GM19455 (cell line): ENCODE measurements at regions not wholly inside any gene's neighbourhood (a gene's known extent, or its start where the extent isn't known, plus 50 kb on each side); places are given as distances from the start of the nearest gene placed in this dataset.

Experiments
- ATAC-seq: cut with Tn5 transposase; IDR thresholded peaks from one replicate; pipeline ENCODE4 v1.9.1; 2021; ENCODE audit not compliant: unreplicated experiment

- ATAC-seq, result no peak
Observed at GRCh38 chr16:88314991-88315542, 67.7 kb upstream of the ZNF469 start.

DNA sequence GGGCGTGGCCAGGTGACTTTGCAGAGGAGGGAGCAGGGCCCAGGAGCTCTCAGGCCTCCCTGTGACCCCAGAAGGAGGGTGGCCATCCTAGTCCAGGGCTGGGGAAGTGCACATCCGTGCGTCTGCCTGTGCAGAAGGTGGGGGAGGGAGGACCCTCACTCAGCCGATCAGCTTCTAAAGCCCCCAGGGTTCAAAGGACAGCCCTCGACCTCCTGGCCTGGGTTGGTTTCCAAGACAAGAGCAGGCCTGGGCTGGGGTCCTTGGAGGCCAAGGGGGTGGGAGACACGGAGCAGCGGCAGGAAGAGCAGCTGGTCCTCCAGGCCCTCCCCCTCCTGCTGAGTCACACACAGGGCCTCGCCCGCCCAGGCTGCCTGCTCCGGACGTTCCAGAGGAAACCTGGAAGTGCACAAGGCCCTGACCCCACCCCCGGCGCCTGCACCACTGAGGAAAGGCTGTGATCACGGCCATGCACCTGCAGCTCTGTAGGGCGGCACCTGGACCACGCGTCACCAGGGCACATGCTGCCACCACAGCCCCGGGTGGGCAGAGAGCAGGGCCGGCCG, 67.1 kb upstream of the ZNF469 start:
- ATAC-seq, result no peak

DNA sequence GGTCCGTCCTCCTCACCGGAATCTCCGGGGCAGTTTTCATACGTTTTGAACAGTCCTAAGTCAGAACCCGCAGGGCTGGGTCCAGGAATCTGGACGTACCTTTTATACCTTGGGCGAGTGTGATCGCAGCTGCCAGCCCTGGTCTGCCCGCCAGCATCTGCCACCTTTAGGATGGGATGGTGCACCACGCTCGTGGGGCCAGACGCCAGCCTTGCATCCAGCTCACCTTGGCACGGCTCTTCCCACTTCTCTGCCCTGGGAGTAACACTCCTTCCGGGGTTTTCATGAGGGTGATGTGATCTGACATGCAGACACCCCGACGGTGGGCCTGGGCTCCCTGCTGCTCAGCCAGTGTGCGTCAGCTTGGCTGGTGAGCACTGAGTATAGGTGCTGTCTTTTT, 66.6 kb upstream of the ZNF469 start:
- ATAC-seq, result no peak

DNA sequence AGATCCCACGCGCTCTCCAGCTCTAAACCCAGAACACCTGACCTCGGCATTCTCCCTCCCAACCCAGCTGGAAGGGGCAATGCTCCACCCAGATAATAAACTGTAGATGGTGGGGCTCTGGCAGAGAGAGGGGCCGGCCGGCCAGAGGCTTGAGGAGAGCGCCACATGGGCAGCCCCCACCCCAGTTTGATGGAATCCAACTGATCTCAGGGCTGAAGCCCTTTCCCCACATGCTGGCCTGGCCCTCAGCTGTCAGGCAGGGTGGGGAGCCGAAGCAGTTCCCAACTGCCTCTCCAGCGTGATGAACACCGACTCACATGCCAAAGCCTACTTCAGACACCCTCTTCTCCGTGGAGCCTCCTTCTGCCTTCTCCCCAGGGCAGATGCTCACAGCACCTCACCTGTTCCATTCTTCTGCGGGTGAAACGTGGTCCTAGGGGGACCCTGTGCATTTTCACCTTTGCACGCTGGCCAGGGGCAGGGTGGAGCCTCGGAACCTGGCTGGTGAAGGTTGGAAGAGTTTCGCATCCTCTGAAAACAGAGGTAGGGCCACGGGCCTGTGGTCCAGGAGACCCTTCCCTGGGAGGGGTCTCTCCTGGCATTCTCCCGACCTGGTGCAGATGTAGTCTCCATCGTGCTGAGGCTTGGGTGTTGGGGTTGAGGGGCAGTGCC, 65.7 kb upstream of the ZNF469 start:
- no peak for ATAC-seq

DNA sequence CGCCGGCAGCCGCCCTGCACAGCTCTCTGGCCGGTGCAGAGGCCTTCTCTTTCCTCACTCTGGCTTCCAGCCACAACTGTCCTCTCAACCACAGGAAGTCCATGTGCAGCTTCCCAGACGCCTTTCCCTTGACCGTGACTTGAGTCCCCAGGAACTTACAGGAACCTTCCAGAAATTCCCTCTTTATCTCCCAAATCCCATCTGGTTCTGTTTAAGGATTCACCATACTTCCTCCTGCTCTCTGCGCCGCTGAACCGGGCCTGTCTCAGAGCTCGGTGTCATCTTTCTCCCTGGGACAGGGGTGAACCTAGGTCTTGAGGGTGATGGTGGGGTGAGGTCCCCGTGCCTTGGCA, 65.2 kb upstream of the ZNF469 start:
- ATAC-seq, result no peak

DNA sequence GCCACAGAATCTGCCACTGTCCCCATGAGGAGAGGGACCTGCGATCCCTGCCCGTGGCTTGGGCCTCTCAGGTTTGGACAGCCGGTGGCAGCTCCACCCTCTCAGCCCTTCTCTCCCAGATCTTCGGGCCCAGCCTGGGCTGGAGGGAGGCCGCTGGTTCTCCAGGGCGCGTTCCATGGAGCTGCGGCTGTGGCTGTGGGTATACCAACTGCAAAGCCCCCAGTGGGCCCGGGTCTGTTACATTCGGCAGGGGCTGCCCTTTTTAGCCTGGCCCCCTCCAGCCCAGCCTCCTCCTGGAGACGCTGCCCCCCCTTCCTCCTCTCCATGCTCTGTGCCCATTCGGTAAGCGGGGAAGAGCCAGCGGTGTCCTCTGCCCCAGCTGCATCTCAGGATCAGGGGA, 64.7 kb upstream of the ZNF469 start:
- ATAC-seq, result no peak

DNA sequence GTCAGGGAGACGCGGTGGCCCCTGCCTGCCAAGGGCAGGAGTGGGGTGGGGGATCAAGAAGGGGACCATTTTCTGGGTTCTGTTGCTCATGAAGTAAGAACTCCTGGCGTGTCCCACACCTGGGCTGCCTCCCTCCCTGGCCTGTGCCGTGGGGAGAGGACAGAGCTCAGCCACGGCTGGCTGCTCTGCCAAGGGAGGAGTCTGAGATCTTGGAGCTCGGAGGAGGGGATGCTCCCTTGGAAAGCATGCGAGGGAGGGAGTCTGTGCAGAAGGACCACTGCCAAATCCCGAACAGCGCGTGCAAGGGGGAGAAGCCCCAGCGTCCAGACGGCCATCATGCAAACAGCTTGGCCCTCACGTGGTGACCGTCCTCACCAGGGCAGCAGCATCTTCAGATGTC, 64.2 kb upstream of the ZNF469 start:
- ATAC-seq, result no peak

DNA sequence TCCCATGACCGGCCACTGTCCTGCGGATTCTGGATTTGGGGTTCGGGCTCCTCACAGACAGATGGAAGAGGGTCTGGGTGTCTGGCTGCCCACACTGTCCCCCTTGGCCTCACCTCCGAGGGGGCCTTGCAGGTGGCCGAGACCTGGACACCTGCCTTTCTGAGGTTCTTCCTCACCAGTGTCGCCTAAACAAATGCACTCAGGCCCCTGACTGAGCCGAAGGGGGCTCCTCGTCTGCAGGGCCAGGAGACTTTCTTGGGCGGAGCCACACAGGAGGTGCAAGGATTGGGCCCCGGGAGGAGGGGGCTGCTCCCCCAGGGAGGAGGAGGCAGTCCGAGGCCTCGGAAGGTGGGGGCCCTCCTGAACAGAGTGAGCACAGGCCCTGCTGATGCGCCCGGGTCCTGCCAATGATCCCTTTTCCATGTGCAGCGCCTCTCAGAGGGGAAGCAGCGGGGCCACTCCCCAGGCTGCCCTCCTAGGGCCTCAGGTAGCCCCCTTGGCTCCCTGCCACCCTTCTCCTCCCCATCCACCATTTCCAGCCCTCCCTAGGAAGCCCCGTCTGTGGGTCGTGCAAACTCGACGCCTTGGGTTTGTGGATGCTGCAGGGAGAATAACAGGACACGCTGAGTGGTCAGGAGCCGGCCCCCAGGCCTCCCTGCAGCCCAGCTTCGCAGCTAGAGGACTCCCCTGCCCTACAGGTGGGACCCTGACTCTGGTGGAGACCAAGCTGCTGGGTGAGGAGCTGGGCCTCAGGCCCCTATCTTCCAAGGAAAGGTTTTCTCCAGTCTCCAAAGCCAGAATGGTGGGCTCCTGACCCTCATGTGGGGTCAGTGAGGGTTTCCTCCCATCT, 63.4 kb upstream of the ZNF469 start:
- ATAC-seq, result no peak

GRCh38 chr16:88320947-88321634, 61.7 kb upstream of the ZNF469 start:
- ATAC-seq, result no peak

DNA sequence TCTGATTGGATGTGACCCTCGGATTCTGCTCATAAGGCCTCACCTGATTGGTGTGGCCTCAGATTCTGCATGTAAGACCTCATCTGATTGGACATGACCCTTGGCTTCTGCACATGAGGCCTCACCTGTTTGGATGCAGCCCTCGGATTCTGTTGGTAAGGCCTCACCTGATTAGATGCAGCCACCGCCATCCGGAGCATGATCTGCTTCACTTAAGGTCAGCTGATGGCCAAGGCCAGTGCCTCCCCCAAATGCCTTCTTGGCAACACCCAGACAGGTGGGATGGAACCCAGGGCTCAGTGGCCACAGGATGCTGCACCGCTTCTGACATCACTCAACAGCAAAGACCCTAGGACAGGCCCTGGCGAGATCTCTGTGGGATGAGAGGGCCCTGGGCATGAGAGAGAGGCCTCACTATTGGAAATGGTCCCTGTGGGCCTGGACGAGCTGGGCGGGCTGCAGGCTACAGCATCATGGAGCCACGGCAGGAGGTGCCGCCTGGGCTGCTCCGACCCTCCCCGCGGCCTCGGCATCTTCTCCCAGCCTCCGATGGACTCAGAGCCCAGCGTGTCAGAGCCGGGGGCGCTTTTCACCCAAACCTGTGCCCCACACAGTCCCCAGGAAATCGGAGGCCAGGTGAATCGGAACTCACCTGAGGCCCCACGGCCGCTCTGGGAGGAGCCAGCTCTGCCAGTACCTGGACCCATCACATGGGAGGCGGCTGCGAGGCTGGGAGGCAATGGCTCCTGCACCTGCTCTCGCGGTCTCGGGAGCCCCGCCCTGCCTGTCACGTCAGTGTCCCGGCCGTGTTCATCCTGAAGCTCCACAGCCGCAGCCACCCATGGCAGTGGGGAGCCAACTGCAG, 60.9 kb upstream of the ZNF469 start:
- no peak for ATAC-seq

GRCh38 chr16:88322500-88322970, 60.2 kb upstream of the ZNF469 start:
- ATAC-seq, result no peak

GRCh38 chr16:88323041-88323440, 59.7 kb upstream of the ZNF469 start:
- no peak for ATAC-seq

DNA sequence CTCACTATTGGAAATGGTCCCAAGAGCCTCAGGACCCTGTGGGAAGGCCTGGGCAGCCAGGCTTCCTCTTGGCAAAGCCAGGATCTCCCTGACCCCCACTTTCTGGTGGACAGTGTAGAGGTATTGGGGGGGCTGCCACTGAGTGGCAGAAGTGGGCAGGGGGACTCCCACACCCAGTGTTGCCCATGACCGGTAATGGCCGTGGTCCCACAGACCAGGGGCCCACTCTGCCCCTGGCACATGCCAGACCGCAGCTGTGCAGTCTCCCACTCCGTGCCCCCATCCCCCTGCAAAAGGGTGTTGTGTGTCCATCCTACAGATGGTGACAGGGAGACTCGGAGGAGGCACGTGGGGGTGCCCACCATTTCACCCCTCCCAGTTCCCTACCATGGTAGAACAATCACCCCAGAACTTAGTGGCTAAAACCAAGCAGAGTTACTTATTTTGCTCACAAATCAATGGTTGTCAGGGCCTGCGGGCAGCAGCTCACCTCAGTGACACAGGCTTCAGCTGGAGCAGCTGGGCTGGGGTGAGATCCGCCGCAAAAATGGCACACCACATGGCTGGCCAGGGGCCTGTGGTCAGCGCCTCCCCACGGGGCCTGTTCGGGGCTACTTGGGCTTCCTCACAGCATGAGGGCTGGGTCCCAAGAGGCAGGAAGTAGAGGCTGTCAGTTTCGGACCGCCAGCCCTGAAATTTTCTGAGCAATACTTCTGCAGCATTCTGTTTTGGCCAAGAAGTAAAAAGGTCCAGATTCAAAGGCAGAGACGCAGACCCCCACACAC, 59.0 kb upstream of the ZNF469 start:
- no peak for ATAC-seq

DNA sequence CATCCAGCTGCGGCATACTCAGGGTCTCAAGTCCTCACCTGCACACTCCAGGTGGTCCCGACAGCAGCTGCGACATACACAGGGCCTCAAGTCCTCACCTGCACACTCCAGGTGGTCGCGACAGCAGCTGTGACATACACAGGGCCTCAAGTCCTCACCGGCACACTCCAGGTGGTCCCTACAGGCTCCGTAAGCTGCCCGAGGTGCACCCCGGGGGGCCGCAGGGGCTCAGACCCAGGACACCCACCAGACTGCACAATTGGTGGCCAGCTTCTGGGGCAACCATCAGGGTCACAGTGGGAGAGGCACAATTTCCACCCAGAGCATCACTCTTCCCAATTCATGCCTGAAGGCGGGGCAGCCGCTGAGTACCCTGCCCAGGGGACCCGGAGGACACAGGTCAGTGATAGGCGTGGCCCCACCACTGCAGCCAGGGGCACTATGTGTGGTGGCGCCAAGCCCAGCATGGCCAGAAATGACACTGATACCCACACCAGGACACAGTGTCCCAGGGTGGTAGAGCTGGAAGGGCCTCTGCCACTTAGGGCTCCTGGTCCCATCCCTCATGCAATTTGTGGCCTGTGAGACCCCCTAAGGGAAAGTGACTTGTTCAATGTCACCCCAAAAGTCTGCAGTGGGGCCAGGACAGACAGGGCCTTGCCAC, 57.5 kb upstream of the ZNF469 start:
- no peak for ATAC-seq

GRCh38 chr16:88325976-88326375, 56.8 kb upstream of the ZNF469 start:
- no peak for ATAC-seq

GRCh38 chr16:88326611-88327485, 55.9 kb upstream of the ZNF469 start:
- ATAC-seq, result no peak

- ATAC-seq, result no peak
Observed at GRCh38 chr16:88327561-88328312, 55.0 kb upstream of the ZNF469 start.
